ENCODE measurements at regions not wholly inside any gene's neighbourhood (a gene's known extent, or its start where the extent isn't known, plus 50 kb on each side); places are given as distances from the start of the nearest gene placed in this dataset.
"Not testable (repeated sequence)": the region's sequence is repeated elsewhere in the genome, so short reads cannot be mapped to it uniquely, and the experiment has no call there.

DNA sequence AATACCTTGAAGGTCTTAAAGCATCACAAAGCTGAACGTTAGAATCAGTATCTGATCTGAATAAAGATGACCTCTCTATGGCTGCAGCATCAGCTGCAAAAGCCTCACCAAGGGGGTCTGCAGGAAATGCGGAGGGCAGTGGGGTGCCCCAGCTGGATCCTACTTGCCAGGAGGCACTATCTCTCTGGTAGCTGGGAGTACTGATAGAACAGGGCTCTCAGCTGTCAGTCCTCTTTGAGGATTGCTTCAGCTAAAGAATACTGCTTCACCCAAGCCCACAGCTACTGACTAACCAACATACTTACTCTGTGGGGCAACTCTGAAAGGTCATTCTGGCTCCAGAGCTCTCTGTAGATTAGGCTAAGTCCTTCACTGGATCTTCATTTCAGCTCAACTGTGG lies 112.5 kb upstream of the ZFP42 start:
- no peak for DNase-seq

DNA sequence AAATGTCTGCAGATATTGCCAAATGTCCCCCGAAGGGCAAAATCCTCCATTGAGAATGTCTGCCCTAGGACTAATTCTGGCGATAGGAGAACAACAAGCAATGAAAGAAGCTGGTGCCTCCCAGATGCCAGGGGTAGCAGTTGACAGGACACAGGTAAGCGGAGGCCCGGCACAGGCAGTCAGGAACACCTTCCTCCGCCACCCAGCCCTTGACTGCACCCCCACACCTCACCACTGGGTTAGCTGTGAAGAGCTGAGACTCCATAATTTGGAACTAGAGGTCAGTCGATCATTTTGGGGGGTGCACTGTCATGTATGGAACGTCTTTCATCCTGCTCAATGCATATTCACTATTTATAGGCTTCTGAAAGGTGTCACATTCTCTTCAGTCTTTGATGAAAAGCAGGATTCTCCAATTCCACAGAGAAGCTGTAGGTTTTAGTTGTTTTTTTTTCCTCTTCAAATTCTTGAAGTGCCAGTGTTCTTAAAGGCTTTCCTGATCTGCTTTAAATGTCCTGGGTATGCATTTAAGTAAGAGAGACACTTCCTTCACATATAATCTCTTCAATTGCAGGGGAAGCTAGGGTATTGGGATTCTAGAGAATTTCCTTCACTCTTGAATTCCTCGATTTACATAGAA lies 111.6 kb upstream of the ZFP42 start:
- no peak for DNase-seq

DNA sequence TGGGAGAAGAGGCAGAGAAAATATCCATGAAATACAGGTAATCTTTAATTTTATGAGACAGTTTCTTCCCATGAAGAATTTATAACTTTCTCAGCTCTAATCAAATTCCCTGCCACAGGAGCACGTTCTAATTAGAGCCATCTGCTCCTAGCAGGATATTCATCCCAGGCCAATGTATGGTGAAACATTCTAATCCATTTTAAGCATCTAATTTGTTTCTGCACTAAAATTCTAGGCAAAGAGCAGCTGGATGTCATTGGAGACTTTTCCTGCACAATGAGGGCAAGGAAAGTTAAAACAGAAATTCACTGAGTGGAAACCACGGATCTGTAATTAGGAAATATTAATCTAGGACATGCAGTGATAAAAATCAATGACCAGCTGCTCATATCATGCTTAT lies 107.7 kb upstream of the ZFP42 start:
- DNase-seq, result no peak

DNA sequence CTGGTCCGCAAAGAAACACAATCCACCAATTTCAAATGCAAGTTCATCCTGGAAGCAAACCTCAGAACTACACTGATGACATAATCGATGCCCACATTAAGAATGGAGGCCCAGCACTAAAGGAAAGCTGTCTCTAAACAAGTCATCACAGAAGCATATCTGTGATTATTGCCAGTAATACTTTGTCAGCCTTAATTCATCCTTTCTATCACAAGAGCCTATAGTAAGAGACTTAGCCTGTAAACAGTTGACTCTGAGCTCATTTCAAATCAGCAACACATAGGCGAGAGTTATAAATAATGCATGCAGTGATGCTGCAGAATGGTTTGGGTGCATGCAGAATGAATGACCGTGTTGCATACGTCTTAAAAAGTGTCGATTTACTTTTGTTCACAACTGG lies 105.9 kb upstream of the ZFP42 start:
- DNase-seq, result no peak

GRCh38 chr4:187893418-187893817 lies 102.2 kb upstream of the ZFP42 start:
- DNase-seq, result no peak

DNA sequence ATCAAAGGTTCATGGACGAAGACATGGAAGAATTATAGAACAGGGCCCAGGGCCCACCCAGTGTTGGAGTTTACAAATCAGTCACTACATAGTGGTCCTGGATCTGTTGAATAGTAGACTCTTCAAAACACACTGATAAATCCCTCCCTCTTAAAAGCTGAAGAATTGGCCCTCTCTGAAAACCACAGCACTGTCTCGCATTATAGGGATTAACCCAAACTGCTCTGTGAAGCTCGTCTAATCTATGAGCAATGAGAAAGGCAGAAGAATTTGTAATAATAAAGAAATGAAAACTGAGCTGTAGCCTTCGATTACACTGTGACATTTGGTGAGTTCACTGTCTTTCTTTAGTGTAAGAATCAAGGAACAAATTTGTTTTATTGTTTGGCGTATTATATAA lies 92.5 kb upstream of the ZFP42 start:
- DNase-seq, result no peak

GRCh38 chr4:187903700-187904099 lies 91.9 kb upstream of the ZFP42 start:
- DNase-seq, result no peak

- DNase-seq, result no peak
Observed at GRCh38 chr4:187908079-187908561, 87.5 kb upstream of the ZFP42 start.

DNA sequence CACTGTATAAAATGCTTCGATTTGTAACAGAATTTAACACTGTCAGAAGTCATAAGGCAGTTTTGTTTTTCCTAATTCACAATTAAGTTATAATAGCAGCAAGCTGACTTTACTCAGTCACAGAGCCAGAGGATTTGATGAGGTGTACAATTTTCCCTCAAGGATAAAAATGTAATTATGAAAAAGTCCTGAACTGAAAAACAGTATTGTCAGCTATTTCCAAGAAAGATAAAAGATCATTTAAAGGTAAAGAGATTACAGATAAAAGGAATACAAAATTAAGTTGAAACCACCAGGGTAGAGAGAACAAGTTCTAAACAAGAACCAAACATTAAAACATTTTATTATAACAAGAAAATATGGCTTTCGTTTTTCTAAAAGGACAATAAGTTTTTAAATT lies 86.8 kb upstream of the ZFP42 start:
- no peak for DNase-seq

- DNase-seq, result no peak
Observed at GRCh38 chr4:187910741-187911140, 84.8 kb upstream of the ZFP42 start.

GRCh38 chr4:187915406-187915805 lies 80.2 kb upstream of the ZFP42 start:
- not testable (repeated sequence) for DNase-seq

GRCh38 chr4:187919966-187920365 lies 75.6 kb upstream of the ZFP42 start:
- no peak for DNase-seq

DNA sequence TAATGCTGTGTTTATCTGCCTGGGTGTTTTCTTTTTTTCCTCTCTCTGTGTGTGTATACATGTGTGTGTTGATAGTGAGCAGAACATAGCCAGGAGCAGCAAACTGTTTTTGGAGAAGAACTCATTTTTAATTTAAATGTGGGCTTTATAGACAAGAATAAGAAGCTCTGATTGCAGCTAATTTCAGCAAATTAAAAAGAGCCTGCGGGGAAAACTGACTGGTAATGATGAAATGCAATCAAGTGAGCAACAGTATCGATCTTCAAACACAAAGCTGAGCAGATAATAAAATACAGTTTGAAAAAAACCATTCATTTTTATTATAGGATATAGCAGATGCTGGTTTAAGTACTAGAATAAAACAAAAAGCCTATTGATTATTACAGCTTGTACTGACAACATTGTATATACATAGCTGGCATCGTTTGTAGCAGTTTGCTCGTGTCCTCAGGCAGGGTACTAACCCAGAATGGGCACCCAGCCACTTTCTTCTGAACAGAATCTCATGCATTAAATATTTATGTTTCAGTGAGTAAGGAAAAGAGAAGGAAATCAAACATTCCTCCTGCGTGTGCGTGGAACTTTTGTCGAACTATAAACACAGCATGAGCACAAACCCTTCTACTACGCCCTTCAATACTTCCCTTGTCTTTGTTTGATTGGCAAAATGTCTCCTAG lies 73.5 kb upstream of the ZFP42 start:
- no peak for DNase-seq

GRCh38 chr4:187929024-187929423 lies 66.5 kb upstream of the ZFP42 start:
- no peak for DNase-seq

DNA sequence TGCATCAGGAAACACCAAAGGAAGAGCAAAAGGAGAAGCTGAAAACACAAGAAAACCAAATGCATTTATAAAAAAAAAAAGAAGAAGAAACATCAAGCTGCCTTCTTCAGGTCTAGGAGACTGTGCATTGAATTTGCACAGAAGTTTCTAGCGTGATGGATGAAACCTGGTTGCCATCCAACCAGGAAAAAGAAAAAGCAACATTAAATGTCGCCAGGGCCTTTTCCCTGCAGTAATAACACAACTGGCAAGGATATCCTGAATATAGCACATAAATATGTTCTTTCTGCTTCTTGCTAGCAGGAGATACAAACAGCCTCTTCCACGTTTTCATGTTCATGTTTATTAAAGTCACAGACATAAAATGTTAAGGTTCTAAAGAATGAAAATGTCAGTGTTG lies 60.8 kb upstream of the ZFP42 start:
- DNase-seq, result no peak

GRCh38 chr4:187937557-187937956 lies 58.0 kb upstream of the ZFP42 start:
- DNase-seq, result no peak

GRCh38 chr4:187940299-187940698 lies 55.3 kb upstream of the ZFP42 start:
- DNase-seq, result no peak

- DNase-seq, result no peak
Observed at GRCh38 chr4:187942968-187943367, 52.6 kb upstream of the ZFP42 start.

GRCh38 chr4:187944179-187944578 lies 51.4 kb upstream of the ZFP42 start:
- no peak for DNase-seq

All from NCI-H748 treated with DMSO at 0.1 percent for 48 hours (cell line).